IMR-90 (cell line): ENCODE measurements at regions not wholly inside any gene's neighbourhood (a gene's known extent, or its start where the extent isn't known, plus 50 kb on each side); places are given as distances from the start of the nearest gene placed in this dataset.

Experiments used
- ATAC-seq: fragments of 200-7000 bp; cut with Tn5 transposase; 2 replicates; pipeline ENCODE4 v1.9.1; 2020; ENCODE audit warnings: low read depth, mild to moderate bottlenecking, moderate library complexity
- BruUV-seq: library from RNA; stranded (reverse); fragments of 400-500 nt; replicated peaks from 2 replicates; lab custom pipeline; 2021; lab: Mats Ljungman, UMichigan
- CTCF ChIA-PET: fragments of 300-600 bp; formaldehyde crosslinking; extraction: SDS; loops from one replicate; lab custom pipeline; 2021; ENCODE audit warnings: antibody characterized with exemption; lab: Yijun Ruan, JAX
- POLR2A ChIA-PET: fragments of 300-600 bp; sonication (Branson Sonifier 250); formaldehyde crosslinking; loops from one replicate; lab custom pipeline; 2022; ENCODE audit warnings: antibody characterized with exemption; ENCODE audit not compliant: unreplicated experiment; lab: Charles Lee
- DNase-seq: peaks from one replicate; pipeline ENCODE4 v3.0.0; 2013
- H2AFZ ChIP-seq: replicated peaks from 2 replicates; pipeline ENCODE3; 2013; ENCODE audit warnings: low read length, mild to moderate bottlenecking; ENCODE audit not compliant: poor library complexity
- H2AK5ac ChIP-seq: 2 replicates; pipeline ENCODE4 v1.6.1; 2013; ENCODE audit warnings: low read depth, low read length, inconsistent platforms
- H2AK9ac ChIP-seq: replicated peaks from 2 replicates; pipeline ENCODE3; 2013; ENCODE audit warnings: mild to moderate bottlenecking, low read depth, low read length, moderate library complexity; ENCODE audit not compliant: poor library complexity
- H2BK120ac ChIP-seq: 2 replicates; pipeline ENCODE4 v1.6.1; 2013; ENCODE audit warnings: low read depth, low read length, inconsistent platforms
- H2BK15ac ChIP-seq: 3 replicates; pipeline ENCODE4 v1.6.1; 2013; ENCODE audit warnings: low read depth, low read length, inconsistent platforms
- H2BK20ac ChIP-seq: 2 replicates; pipeline ENCODE4 v1.6.1; 2013; ENCODE audit warnings: low read depth, mild to moderate bottlenecking, inconsistent platforms, low read length, moderate library complexity
- H2BK5ac ChIP-seq: 2 replicates; pipeline ENCODE4 v1.6.1; 2013; ENCODE audit warnings: mild to moderate bottlenecking, low read depth, low read length, inconsistent platforms; ENCODE audit not compliant: poor library complexity, severe bottlenecking
- H3K14ac ChIP-seq: replicated peaks from 2 replicates; pipeline ENCODE4 v1.6.1; 2013; ENCODE audit warnings: low read depth, low read length, inconsistent platforms
- H3K18ac ChIP-seq: 2 replicates; pipeline ENCODE4 v1.6.1; 2013; ENCODE audit warnings: low read depth, low read length, control low read depth
- H3K23ac ChIP-seq: 2 replicates; pipeline ENCODE4 v1.6.1; 2013; ENCODE audit warnings: low read depth, low read length, inconsistent platforms
- H3K27ac ChIP-seq: 2 replicates; pipeline ENCODE4 v1.5.1; 2013; ENCODE audit warnings: mild to moderate bottlenecking, control low read depth, low read length; ENCODE audit not compliant: insufficient read depth
- H3K27me3 ChIP-seq: 2 replicates; pipeline ENCODE4 v1.6.1; 2013; ENCODE audit warnings: low read length; ENCODE audit not compliant: control insufficient read depth, insufficient read depth
- H3K36me3 ChIP-seq: 2 replicates; pipeline ENCODE4 v1.6.1; 2013; ENCODE audit warnings: low read length, mixed read lengths; ENCODE audit not compliant: control insufficient read depth, insufficient read depth
- H3K4ac ChIP-seq: 2 replicates; pipeline ENCODE4 v1.6.1; 2013; ENCODE audit warnings: low read depth, low read length, inconsistent platforms
- H3K4me1 ChIP-seq: 2 replicates; pipeline ENCODE4 v1.6.1; 2013; ENCODE audit warnings: low read length, mixed read lengths; ENCODE audit not compliant: control insufficient read depth, insufficient read depth
- H3K4me2 ChIP-seq: 2 replicates; pipeline ENCODE4 v1.6.1; 2013; ENCODE audit warnings: low read depth, mild to moderate bottlenecking, control low read depth, low read length, moderate library complexity
- H3K4me3 ChIP-seq: 2 replicates; pipeline ENCODE4 v1.5.1; 2013; ENCODE audit warnings: low read depth, mild to moderate bottlenecking, control low read depth, low read length, moderate library complexity; ENCODE audit not compliant: insufficient read depth
- H3K56ac ChIP-seq: 2 replicates; pipeline ENCODE4 v1.6.1; 2013; ENCODE audit warnings: low read length, inconsistent platforms; ENCODE audit not compliant: insufficient read depth; ENCODE audit errors: extremely low read depth
- H3K79me1 ChIP-seq, 2 experiments: 2 replicates each; pipeline ENCODE4 v1.6.1; 2013; ENCODE audit warnings: low read length in 2 of 2, inconsistent platforms in 1 of 2, low read depth in 1 of 2
- H3K9ac ChIP-seq: 2 replicates; pipeline ENCODE4 v1.6.1; 2013; ENCODE audit warnings: low read depth, low read length, control low read depth
- H3K9me1 ChIP-seq: 2 replicates; pipeline ENCODE4 v1.6.1; 2013; ENCODE audit warnings: low read length, inconsistent platforms; ENCODE audit not compliant: insufficient read depth
- H3K9me3 ChIP-seq: 2 replicates; pipeline ENCODE4 v1.6.1; 2013; ENCODE audit warnings: low read length; ENCODE audit not compliant: control insufficient read depth, insufficient read depth
- H4K20me1 ChIP-seq: 2 replicates; pipeline ENCODE4 v1.6.1; 2013; ENCODE audit warnings: low read length, inconsistent platforms; ENCODE audit not compliant: insufficient read depth
- H4K5ac ChIP-seq: 2 replicates; pipeline ENCODE4 v1.6.1; 2013; ENCODE audit warnings: mild to moderate bottlenecking, low read depth, low read length, control low read depth
- H4K8ac ChIP-seq, 2 experiments: 2 replicates each; pipeline ENCODE4 v1.6.1; 2013; ENCODE audit warnings: low read depth in 2 of 2, low read length in 2 of 2, control low read depth in 1 of 2, inconsistent platforms in 1 of 2
- H4K91ac ChIP-seq: 2 replicates; pipeline ENCODE4 v1.6.1; 2013; ENCODE audit warnings: low read depth, low read length, inconsistent platforms; ENCODE audit not compliant: insufficient read depth
- FOS ChIP-seq: fragments of 150-350 bp; IDR thresholded peaks from 2 replicates; pipeline ENCODE4 v1.6.1; 2016; ENCODE audit warnings: low read depth, low read length
- MAFK ChIP-seq: IDR thresholded peaks from 2 replicates; pipeline ENCODE4 v1.6.1; 2012; ENCODE audit warnings: low read depth, low read length, improper control_type of control experiment
- MAZ ChIP-seq: IDR thresholded peaks from 2 replicates; pipeline ENCODE4 v1.6.1; 2012; ENCODE audit warnings: low read depth, mild to moderate bottlenecking, low read length, improper control_type of control experiment, moderate library complexity, borderline replicate concordance
- MXI1 ChIP-seq: IDR thresholded peaks from 2 replicates; pipeline ENCODE4 v1.6.1; 2012; ENCODE audit warnings: low read depth, mild to moderate bottlenecking, low read length, moderate library complexity, borderline replicate concordance
- POLR2A ChIP-seq: IDR thresholded peaks from 2 replicates; pipeline ENCODE4 v1.6.1; 2012; ENCODE audit warnings: mild to moderate bottlenecking, low read depth, low read length
- RAD21 ChIP-seq: IDR thresholded peaks from 2 replicates; pipeline ENCODE4 v1.6.1; 2012; ENCODE audit warnings: low read length, improper control_type of control experiment
- SMC3 ChIP-seq: fragments of 150-350 bp; IDR thresholded peaks from 2 replicates; pipeline ENCODE4 v1.6.1; 2016; ENCODE audit warnings: low read depth, mild to moderate bottlenecking, antibody characterized with exemption, low read length, moderate library complexity
- USF2 ChIP-seq: fragments of 150-350 bp; IDR thresholded peaks from 2 replicates; pipeline ENCODE4 v1.6.1; 2017; ENCODE audit warnings: mild to moderate bottlenecking, antibody characterized with exemption, low read length, low read depth
- WGBS, 2 experiments: methylation state at CpG; one replicate each; pipeline versions ENCODE4 v1.1.5 to v1.1.7; 2013; ENCODE audit warnings: missing lambda C conversion rate in 2 of 2; ENCODE audit not compliant: insufficient read length in 1 of 2; ENCODE audit errors: extremely low coverage in 2 of 2; 5-methylcytosine and 5-hydroxymethylcytosine counted together
- dilution Hi-C: fragments of 300-500 bp; cut with HindIII; formaldehyde crosslinking; loops from one replicate; pipeline ENCODE4 v1.14.3; 2018; ENCODE audit warnings: low sequenced_read_pairs; ENCODE audit not compliant: unreplicated experiment
- in situ Hi-C: fragments of 300-500 bp; cut with MboI; formaldehyde crosslinking; loops from 3 replicates; pipeline ENCODE4 v1.14.3; 2019; ENCODE audit warnings: low sequenced_read_pairs, inconsistent platforms, mixed read lengths
- intact Hi-C: fragments of 100-400 bp; cut with micrococcal nuclease; formaldehyde crosslinking; loops from 2 replicates; pipeline ENCODE4 v1.10.0; 2022

DNA sequence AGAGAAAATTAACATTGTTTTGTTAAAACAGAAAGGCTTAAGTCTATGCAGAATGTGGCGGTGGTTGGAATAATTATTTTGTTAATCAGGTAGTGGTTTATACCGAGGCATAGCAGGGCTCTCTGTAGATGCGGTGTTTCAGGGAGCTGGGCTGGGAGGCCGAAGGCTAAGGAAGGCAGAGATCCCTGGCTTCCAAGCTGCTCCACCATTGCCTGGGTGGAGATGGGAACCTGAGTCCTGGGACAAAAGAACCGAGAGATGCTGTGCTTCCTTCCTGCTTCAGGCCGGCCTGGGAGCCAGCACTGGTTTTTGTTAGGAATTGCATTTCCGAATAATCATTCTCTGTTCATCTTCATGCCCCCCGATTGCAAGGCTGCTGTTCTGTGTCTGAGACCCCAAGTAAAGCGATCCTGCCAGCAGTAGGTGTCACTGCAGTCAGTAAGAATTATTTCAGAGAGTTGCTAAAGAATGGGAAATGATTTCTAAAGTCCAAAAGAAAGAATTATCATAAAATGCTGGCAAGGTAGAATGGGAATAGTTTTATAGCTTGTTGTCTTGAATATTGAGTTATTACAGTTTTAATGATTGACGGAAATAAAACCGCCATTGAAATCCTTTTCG is 824.9 kb downstream of the GALR1 start:
- CTCF ChIA-PET: no interaction called here
- Histone ChIP-seq H3K9me3 (peaks cover 22% of the 10 kb centered on the region), H2BK15ac (no peak overlapping the region), H4K20me1 (no peaks in the 10 kb centered on the region), H3K27me3 (no peaks in the 10 kb centered on the region), H3K36me3 (no peaks in the 10 kb centered on the region), H3K27ac (no peak overlapping the region), H3K9me1 (no peaks in the 10 kb centered on the region), H2AFZ (no peak overlapping the region), H3K18ac (no peak overlapping the region), H3K23ac (no peak overlapping the region), H2AK9ac (no peak overlapping the region), H4K91ac (no peak overlapping the region), H3K9ac (no peak overlapping the region), H3K14ac (no peak overlapping the region), H3K56ac (no peak overlapping the region), H3K79me1 (no peaks in the 10 kb centered on the region), H2AK5ac (no peak overlapping the region), H4K8ac (no peak overlapping the region), H3K4me1 (no peaks in the 10 kb centered on the region), H2BK120ac (no peak overlapping the region), H2BK20ac (no peak overlapping the region), H3K4me3 (no peak overlapping the region), H4K5ac (no peak overlapping the region), H3K4ac (no peak overlapping the region), H3K4me2 (no peak overlapping the region), H2BK5ac (no peak overlapping the region)
- no peak for ATAC-seq
- POLR2A ChIA-PET: no interaction called here
- dilution Hi-C loops (no loop called here), in situ Hi-C loops (no loop called here), intact Hi-C loops (no loop called here)
- DNase-seq: no peak
- TF ChIP-seq SMC3: no peak
- no peak for TF ChIP-seq USF2
- no peak for TF ChIP-seq MAFK
- TF ChIP-seq MAZ: no peak
- no peak for TF ChIP-seq FOS
- TF ChIP-seq RAD21: no peak
- no peak for TF ChIP-seq MXI1
- no peak for TF ChIP-seq POLR2A
- WGBS, 2 experiments: 30% methylated on average over 2 of the region's 12 CpGs; no CpG with 5 or more reads in 1 of the 2 experiments
- no TSS peak for BruUV-seq
